ENCODE measurements at regions not wholly inside any gene's neighbourhood (a gene's known extent, or its start where the extent isn't known, plus 50 kb on each side); places are given as distances from the start of the nearest gene placed in this dataset.
"Not testable (repeated sequence)": the region's sequence is repeated elsewhere in the genome, so short reads cannot be mapped to it uniquely, and the experiment has no call there.

DNA sequence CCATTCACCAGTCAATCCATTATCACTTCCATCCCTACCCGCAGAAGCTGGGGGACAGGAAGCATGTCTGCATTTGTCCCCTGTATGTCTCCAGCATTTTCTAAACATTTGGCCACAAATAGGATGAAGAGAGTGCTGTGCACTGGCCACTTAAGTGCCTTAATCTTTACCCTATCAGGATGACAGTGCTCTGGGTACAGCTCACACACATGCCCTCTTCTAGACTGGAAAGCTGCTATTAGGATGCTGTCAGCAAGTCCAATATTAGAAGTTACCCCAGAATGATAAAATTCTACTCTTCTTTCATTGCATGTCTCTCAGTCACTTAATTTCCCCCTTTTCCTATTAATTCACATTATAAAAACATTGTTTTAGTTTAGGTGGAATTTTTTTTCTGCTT is 168.4 kb downstream of the RASEF start:
- DNase-seq (ENCODE audit: low read depth, low spot score) = no peak

DNA sequence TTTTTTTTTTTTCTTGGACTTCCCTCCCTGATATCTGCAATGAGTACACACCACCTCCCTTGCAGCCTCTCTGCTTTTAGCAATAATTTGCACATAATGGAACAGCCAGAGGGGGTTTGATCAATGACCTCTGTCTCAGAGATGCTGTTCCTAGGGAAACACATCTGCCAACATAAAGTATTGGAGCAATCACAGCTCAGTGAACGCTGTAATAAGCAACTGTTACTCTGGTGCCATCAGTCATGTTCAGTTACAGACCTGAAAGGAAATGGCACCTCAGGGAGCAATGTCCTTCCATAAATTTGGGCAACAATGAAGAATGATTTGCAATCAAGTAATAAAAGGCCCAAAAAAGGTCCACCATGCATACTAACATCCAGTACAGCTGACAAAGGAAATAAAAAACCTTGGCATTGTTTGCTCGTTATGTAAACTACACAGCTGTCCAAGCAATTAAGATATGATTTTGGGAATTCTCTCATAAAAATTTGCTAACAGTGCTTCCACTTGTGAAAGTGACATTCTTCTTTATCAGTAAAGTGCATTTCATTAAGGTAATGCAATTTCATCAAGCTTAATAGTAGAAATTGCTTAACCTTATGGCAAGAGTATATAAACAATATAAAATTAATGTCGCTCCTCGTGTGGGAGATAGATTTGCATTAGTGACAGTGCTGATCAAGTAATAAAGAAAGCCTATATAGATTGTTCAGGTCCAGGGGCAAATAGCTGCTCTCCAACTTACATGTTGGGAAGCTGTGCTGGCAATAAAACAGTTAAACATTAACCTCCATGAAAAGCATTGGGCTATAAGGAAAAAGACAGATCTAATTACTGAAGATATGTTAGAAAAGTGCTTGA is 167.8 kb downstream of the RASEF start:
- DNase-seq (ENCODE audit: low read depth, low spot score) = no peak

DNA sequence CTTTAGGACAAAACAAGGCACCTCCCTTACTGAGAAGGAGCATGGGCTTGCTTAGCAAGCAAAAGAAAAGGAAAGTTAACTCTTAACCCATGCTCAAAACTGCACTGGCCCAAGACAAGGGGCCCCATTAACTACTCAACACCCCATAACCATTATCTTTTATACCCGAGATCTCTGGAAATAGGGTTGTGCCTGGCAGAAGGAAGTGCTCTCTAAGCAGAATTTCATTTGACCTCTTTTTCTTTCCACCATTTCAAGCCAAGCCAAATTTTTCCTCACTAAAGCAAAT is 167.2 kb downstream of the RASEF start:
- DNase-seq (ENCODE audit: low read depth, low spot score) = no peak

GRCh38 chr9:82903503-82903902 is 159.4 kb downstream of the RASEF start:
- no peak for DNase-seq (ENCODE audit: low read depth, low spot score)

- DNase-seq (ENCODE audit: low read depth, low spot score) = no peak
These were observed 150.9 kb downstream of the RASEF start for GRCh38 chr9:82911996-82912395.

- DNase-seq (ENCODE audit: low read depth, low spot score) = no peak
These were observed 150.3 kb downstream of the RASEF start for GRCh38 chr9:82912645-82913044.

- not testable (repeated sequence) for DNase-seq (ENCODE audit: low read depth, low spot score)
These were observed 146.7 kb downstream of the RASEF start for GRCh38 chr9:82916238-82916637.

- no peak for DNase-seq (ENCODE audit: low read depth, low spot score)
These were observed 142.8 kb downstream of the RASEF start for GRCh38 chr9:82920154-82920553.

GRCh38 chr9:82922686-82923085 is 140.3 kb downstream of the RASEF start:
- no peak for DNase-seq (ENCODE audit: low read depth, low spot score)

DNA sequence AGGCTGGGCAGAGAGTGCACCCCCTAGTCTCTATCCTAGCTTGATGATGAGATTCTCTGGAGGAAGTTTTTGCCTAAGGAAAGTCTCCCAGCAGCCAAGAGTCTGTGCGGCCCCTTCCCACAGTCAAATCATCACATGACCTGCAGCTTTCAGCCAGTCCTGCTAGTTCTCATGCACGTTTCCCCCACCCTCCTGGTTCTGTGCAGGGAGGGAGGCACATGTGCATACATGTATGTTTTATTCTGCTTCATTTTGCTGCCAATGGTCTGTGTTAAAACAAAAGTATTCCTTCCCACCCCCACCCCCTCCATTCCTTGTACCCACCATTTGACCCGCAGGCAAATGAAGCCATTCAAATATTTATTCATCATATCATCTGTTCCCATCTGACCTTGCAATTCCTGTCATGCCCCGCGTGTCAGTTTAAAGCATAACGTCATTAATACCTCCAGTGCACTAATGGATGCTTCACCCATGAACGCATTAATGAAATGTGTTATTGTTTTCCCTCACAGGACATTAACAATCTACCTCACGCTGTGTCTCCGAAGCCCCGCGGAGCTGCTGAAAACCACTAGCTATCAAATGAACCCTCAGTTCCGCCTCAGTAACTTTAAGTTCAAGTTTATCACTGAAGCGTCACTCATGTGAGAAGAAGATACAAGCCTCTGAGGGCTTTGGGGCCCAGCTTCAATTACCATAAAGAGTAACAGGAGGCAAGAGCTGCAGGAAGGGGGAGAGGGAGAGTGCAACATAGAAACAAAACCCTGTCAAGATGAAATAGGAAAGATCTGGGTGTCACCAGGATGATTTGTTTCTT is 139.6 kb downstream of the RASEF start:
- DNase-seq (ENCODE audit: low read depth, low spot score) = no peak

GRCh38 chr9:82923912-82924605 is 138.9 kb downstream of the RASEF start:
- DNase-seq (ENCODE audit: low read depth, low spot score) = no peak
